SK-N-MC (cell line): ENCODE measurements at regions not wholly inside any gene's neighbourhood (a gene's known extent, or its start where the extent isn't known, plus 50 kb on each side); places are given as distances from the start of the nearest gene placed in this dataset.

Experiments
- EZH2 ChIP-seq: fragments of 200-600 bp; sonication (generic); IDR thresholded peaks from one replicate; pipeline ENCODE4 v1.6.1; 2017; ENCODE audit warnings: antibody characterized with exemption
- FOXP2 ChIP-seq: optimal IDR thresholded peaks from 2 replicates; pipeline ENCODE3; 2011; ENCODE audit warnings: mild to moderate bottlenecking, moderate library complexity; ENCODE audit not compliant: insufficient read depth; ENCODE audit errors: extremely low read length, control extremely low read depth
- POLR2AphosphoS5 ChIP-seq: IDR thresholded peaks from 2 replicates; pipeline ENCODE4 v1.6.1; 2012; ENCODE audit warnings: mild to moderate bottlenecking, low read depth, low read length, borderline replicate concordance

- TF ChIP-seq POLR2AphosphoS5 (no peak), EZH2 (no peak), FOXP2 (no peak)
Measured at GRCh38 chr10:25786899-25787298, 147.1 kb upstream of the MYO3A start.
